A673 (cell line): ENCODE measurements at regions not wholly inside any gene's neighbourhood (a gene's known extent, or its start where the extent isn't known, plus 50 kb on each side); places are given as distances from the start of the nearest gene placed in this dataset.

ENCODE experiments used
- BruUV-seq: library from RNA; stranded (reverse); fragments of 400-500 nt; replicated peaks from 2 replicates; lab custom pipeline; 2021; lab: Mats Ljungman, UMichigan
- CTCF ChIA-PET: fragments of 300-600 bp; sonication (Branson Sonifier 250); formaldehyde crosslinking; loops from one replicate; lab custom pipeline; 2022; ENCODE audit warnings: antibody characterized with exemption; lab: Charles Lee
- POLR2A ChIA-PET: fragments of 300-600 bp; sonication (Branson Sonifier 250); formaldehyde crosslinking; loops from one replicate; lab custom pipeline; 2022; ENCODE audit warnings: antibody characterized with exemption; ENCODE audit not compliant: low non-redundant PET; lab: Charles Lee
- DNase-seq: peaks from one replicate; pipeline ENCODE4 v3.0.0-alpha.2; 2015; ENCODE audit warnings: low spot score
- H3K27ac ChIP-seq: fragments of 200-600 bp; sonication (generic); 2 replicates; pipeline ENCODE4 v1.5.1; 2016; ENCODE audit warnings: mixed run types, low read depth, mild to moderate bottlenecking, mixed read lengths, antibody characterized with exemption, low read length; ENCODE audit not compliant: poor library complexity, severe bottlenecking
- H3K27me3 ChIP-seq: fragments of 200-600 bp; sonication (generic); replicated peaks from 2 replicates; pipeline ENCODE4 v1.6.1; 2017; ENCODE audit warnings: mixed run types, low read depth, mild to moderate bottlenecking, mixed read lengths, antibody characterized with exemption, low read length; ENCODE audit not compliant: insufficient read depth, poor library complexity
- H3K36me3 ChIP-seq: fragments of 200-600 bp; sonication (generic); 2 replicates; pipeline ENCODE4 v1.6.1; 2016; ENCODE audit warnings: mixed run types, mild to moderate bottlenecking, mixed read lengths, antibody characterized with exemption, low read length; ENCODE audit not compliant: insufficient read depth, poor library complexity, severe bottlenecking
- H3K4me1 ChIP-seq: fragments of 200-600 bp; sonication (generic); 2 replicates; pipeline ENCODE4 v1.6.1; 2017; ENCODE audit warnings: mixed run types, mild to moderate bottlenecking, mixed read lengths, antibody characterized with exemption, low read length; ENCODE audit not compliant: insufficient read depth, poor library complexity, severe bottlenecking
- H3K4me3 ChIP-seq: fragments of 200-600 bp; sonication (generic); 2 replicates; pipeline ENCODE4 v1.5.1; 2016; ENCODE audit warnings: low read depth, mixed run types, mild to moderate bottlenecking, mixed read lengths, low read length; ENCODE audit not compliant: poor library complexity, severe bottlenecking
- H3K9me3 ChIP-seq: fragments of 200-600 bp; sonication (generic); 2 replicates; pipeline ENCODE4 v1.6.1; 2016; ENCODE audit warnings: mixed run types, low read depth, mild to moderate bottlenecking, mixed read lengths, antibody characterized with exemption, low read length; ENCODE audit not compliant: poor library complexity, severe bottlenecking
- CTCF ChIP-seq: fragments of 300-800, 200-600 bp; sonication (generic); conservative IDR thresholded peaks from 2 replicates; pipeline ENCODE4 v1.5.1; 2017; ENCODE audit warnings: low read depth, mild to moderate bottlenecking, antibody characterized with exemption, low read length, moderate library complexity, mixed read lengths
- EZH2 ChIP-seq: fragments of 200-600 bp; sonication (generic); IDR thresholded peaks from 2 replicates; pipeline ENCODE4 v1.6.1; 2017; ENCODE audit warnings: borderline replicate concordance, low read depth, mild to moderate bottlenecking, mixed read lengths, antibody characterized with exemption, low read length; ENCODE audit not compliant: poor library complexity, severe bottlenecking
- intact Hi-C: fragments of 100-400 bp; cut with micrococcal nuclease; formaldehyde crosslinking; loops from one replicate; pipeline ENCODE4 v1.10.0; 2022; ENCODE audit not compliant: unreplicated experiment

- TF ChIP-seq EZH2: no peak
- CTCF ChIA-PET: no interaction called here
- BruUV-seq: no TSS peak
- Histone ChIP-seq H3K36me3 (no peaks in the 10 kb centered on the region), H3K27me3 (no peaks in the 10 kb centered on the region), H3K9me3 (no peaks in the 10 kb centered on the region), H3K27ac (no peak overlapping the region), H3K4me1 (no peaks in the 10 kb centered on the region), H3K4me3 (no peak overlapping the region)
- intact Hi-C loops: no loop called here
- no peak for DNase-seq
- POLR2A ChIA-PET: no interaction called here
Measured at GRCh38 chr1:221172841-221173240, 293.6 kb downstream of the HLX start.

- TF ChIP-seq CTCF (no peak), EZH2 (no peak)
- Histone ChIP-seq H3K9me3 (no peaks in the 10 kb centered on the region), H3K4me3 (no peak overlapping the region), H3K27me3 (no peaks in the 10 kb centered on the region), H3K4me1 (no peaks in the 10 kb centered on the region), H3K36me3 (no peaks in the 10 kb centered on the region), H3K27ac (no peak overlapping the region)
- CTCF ChIA-PET: no interaction called here
- DNase-seq: no peak
- intact Hi-C loops: no loop called here
- no TSS peak for BruUV-seq
- POLR2A ChIA-PET: no interaction called here
Measured at GRCh38 chr1:221174330-221174993, 295.2 kb downstream of the HLX start.

- no peaks in the 10 kb centered on the region for H3K9me3 ChIP-seq
- DNase-seq: no peak
- intact Hi-C loops: no loop called here
- no peaks in the 10 kb centered on the region for H3K4me1 ChIP-seq
- TF ChIP-seq EZH2 (no peak), CTCF (no peak)
- no peak overlapping the region for H3K27ac ChIP-seq
- CTCF ChIA-PET: no interaction called here
- H3K27me3 ChIP-seq: no peaks in the 10 kb centered on the region
- H3K36me3 ChIP-seq: no peaks in the 10 kb centered on the region
- POLR2A ChIA-PET: no interaction called here
- no peak overlapping the region for H3K4me3 ChIP-seq
- BruUV-seq: no TSS peak
Measured at GRCh38 chr1:221175249-221175648, 296.0 kb downstream of the HLX start.
